ENCODE measurements at regions not wholly inside any gene's neighbourhood (a gene's known extent, or its start where the extent isn't known, plus 50 kb on each side); places are given as distances from the start of the nearest gene placed in this dataset.
"Not testable (repeated sequence)": the region's sequence is repeated elsewhere in the genome, so short reads cannot be mapped to it uniquely, and the experiment has no call there.

GRCh38 chr6:3920321-3920720 is 71.1 kb downstream of the FAM50B start:
- Histone ChIP-seq H3K4me2 (ENCODE audit: control insufficient read depth, extremely low read depth, insufficient read depth, low read depth, low read length) (no peak overlapping the region), H3K9ac (ENCODE audit: control insufficient read depth, extremely low read depth, insufficient read depth, low read length) (no peak overlapping the region), H3K79me2 (ENCODE audit: control insufficient read depth, insufficient read depth, low read length) (no peaks in the 10 kb centered on the region), H3K36me3 (ENCODE audit: control insufficient read depth in 2 of 2, extremely low read depth in 1 of 2, insufficient read depth in 2 of 2, low read length in 2 of 2) (no peaks in the 10 kb centered on the region), H4K20me1 (ENCODE audit: control insufficient read depth, extremely low read depth, insufficient read depth, low read length) (no peaks in the 10 kb centered on the region), H3K9me1 (ENCODE audit: control insufficient read depth, extremely low read depth, insufficient read depth, low read length) (no peaks in the 10 kb centered on the region), H3K9me3 (ENCODE audit: control insufficient read depth, low read depth, low read length) (peaks cover 3% of the 10 kb centered on the region), H2AFZ (ENCODE audit: control insufficient read depth, low read length) (no peak overlapping the region), H3K4me3 (ENCODE audit: control insufficient read depth in 2 of 3, extremely low read depth in 1 of 3, insufficient read depth in 2 of 3, low read depth in 1 of 3, low read length in 3 of 3) (no peak overlapping the region), H3K4me1 (ENCODE audit: control insufficient read depth, extremely low read depth, insufficient read depth, low read length) (no peaks in the 10 kb centered on the region), H3K27me3 (ENCODE audit: control insufficient read depth, extremely low read depth, insufficient read depth, low read length) (no peaks in the 10 kb centered on the region), H3K27ac (ENCODE audit: control insufficient read depth, insufficient read depth, low read length) (no peak overlapping the region)
- no peak for TF ChIP-seq EZH2 (IDR thresholded peaks at IDR 0.05; ENCODE audit: low read length)
- TF ChIP-seq CTCF (optimal IDR thresholded peaks at IDR 0.05 in 1 of 3, IDR thresholded peaks at IDR 0.05 in 1 of 3, conservative IDR thresholded peaks at IDR 0.05 in 1 of 3; ENCODE audit: extremely low read depth in 1 of 3, insufficient read depth in 2 of 3, low read length in 3 of 3) = no peak
- no peak for FAIRE-seq
- DNase-seq (ENCODE audit: low read depth, low spot score) = no peak
- dilution Hi-C loops (cut with MboI; ENCODE audit: extremely low pct_ligation_motif_present, low sequenced_read_pairs) = no loop called here

- TF ChIP-seq EZH2 (IDR thresholded peaks at IDR 0.05; ENCODE audit: low read length) (no peak), CTCF (optimal IDR thresholded peaks at IDR 0.05 in 1 of 3, IDR thresholded peaks at IDR 0.05 in 1 of 3, conservative IDR thresholded peaks at IDR 0.05 in 1 of 3; ENCODE audit: extremely low read depth in 1 of 3, insufficient read depth in 2 of 3, low read length in 3 of 3) (no peak)
- Histone ChIP-seq H3K27me3 (ENCODE audit: control insufficient read depth, extremely low read depth, insufficient read depth, low read length) (no peaks in the 10 kb centered on the region), H3K27ac (ENCODE audit: control insufficient read depth, insufficient read depth, low read length) (no peak overlapping the region), H3K79me2 (ENCODE audit: control insufficient read depth, insufficient read depth, low read length) (no peaks in the 10 kb centered on the region), H3K9me1 (ENCODE audit: control insufficient read depth, extremely low read depth, insufficient read depth, low read length) (no peaks in the 10 kb centered on the region), H3K9me3 (ENCODE audit: control insufficient read depth, low read depth, low read length) (peaks cover 3% of the 10 kb centered on the region), H2AFZ (ENCODE audit: control insufficient read depth, low read length) (no peak overlapping the region), H3K4me2 (ENCODE audit: control insufficient read depth, extremely low read depth, insufficient read depth, low read depth, low read length) (no peak overlapping the region), H3K9ac (ENCODE audit: control insufficient read depth, extremely low read depth, insufficient read depth, low read length) (no peak overlapping the region), H4K20me1 (ENCODE audit: control insufficient read depth, extremely low read depth, insufficient read depth, low read length) (no peaks in the 10 kb centered on the region), H3K4me1 (ENCODE audit: control insufficient read depth, extremely low read depth, insufficient read depth, low read length) (no peaks in the 10 kb centered on the region), H3K36me3 (ENCODE audit: control insufficient read depth in 2 of 2, extremely low read depth in 1 of 2, insufficient read depth in 2 of 2, low read length in 2 of 2) (no peaks in the 10 kb centered on the region), H3K4me3 (ENCODE audit: control insufficient read depth in 2 of 3, extremely low read depth in 1 of 3, insufficient read depth in 2 of 3, low read depth in 1 of 3, low read length in 3 of 3) (no peak overlapping the region)
- dilution Hi-C loops (cut with MboI; ENCODE audit: extremely low pct_ligation_motif_present, low sequenced_read_pairs) = no loop called here
- DNase-seq (ENCODE audit: low read depth, low spot score) = no peak
- no peak for FAIRE-seq
These were observed 72.5 kb downstream of the FAM50B start for GRCh38 chr6:3921663-3922062.

- H3K9me3 ChIP-seq (ENCODE audit: control insufficient read depth, low read depth, low read length); H3K36me3 ChIP-seq (ENCODE audit: control insufficient read depth in 2 of 2, extremely low read depth in 1 of 2, insufficient read depth in 2 of 2, low read length in 2 of 2); H3K79me2 ChIP-seq (ENCODE audit: control insufficient read depth, insufficient read depth, low read length); H4K20me1 ChIP-seq (ENCODE audit: control insufficient read depth, extremely low read depth, insufficient read depth, low read length); DNase-seq (ENCODE audit: low read depth, low spot score); H3K27ac ChIP-seq (ENCODE audit: control insufficient read depth, insufficient read depth, low read length); FAIRE-seq; dilution Hi-C loops (cut with MboI; ENCODE audit: extremely low pct_ligation_motif_present, low sequenced_read_pairs); H3K4me3 ChIP-seq (ENCODE audit: control insufficient read depth in 2 of 3, extremely low read depth in 1 of 3, insufficient read depth in 2 of 3, low read depth in 1 of 3, low read length in 3 of 3); H3K9me1 ChIP-seq (ENCODE audit: control insufficient read depth, extremely low read depth, insufficient read depth, low read length); H2AFZ ChIP-seq (ENCODE audit: control insufficient read depth, low read length); H3K9ac ChIP-seq (ENCODE audit: control insufficient read depth, extremely low read depth, insufficient read depth, low read length); H3K4me1 ChIP-seq (ENCODE audit: control insufficient read depth, extremely low read depth, insufficient read depth, low read length); H3K27me3 ChIP-seq (ENCODE audit: control insufficient read depth, extremely low read depth, insufficient read depth, low read length); H3K4me2 ChIP-seq (ENCODE audit: control insufficient read depth, extremely low read depth, insufficient read depth, low read depth, low read length): not testable (repeated sequence)
These were observed 73.4 kb downstream of the FAM50B start for GRCh38 chr6:3922619-3923018.

- H3K27me3 ChIP-seq (ENCODE audit: control insufficient read depth, extremely low read depth, insufficient read depth, low read length); H3K9me1 ChIP-seq (ENCODE audit: control insufficient read depth, extremely low read depth, insufficient read depth, low read length); H3K9me3 ChIP-seq (ENCODE audit: control insufficient read depth, low read depth, low read length); H3K9ac ChIP-seq (ENCODE audit: control insufficient read depth, extremely low read depth, insufficient read depth, low read length); dilution Hi-C loops (cut with MboI; ENCODE audit: extremely low pct_ligation_motif_present, low sequenced_read_pairs); H3K4me3 ChIP-seq (ENCODE audit: control insufficient read depth in 2 of 3, extremely low read depth in 1 of 3, insufficient read depth in 2 of 3, low read depth in 1 of 3, low read length in 3 of 3); H3K4me2 ChIP-seq (ENCODE audit: control insufficient read depth, extremely low read depth, insufficient read depth, low read depth, low read length); DNase-seq (ENCODE audit: low read depth, low spot score); H4K20me1 ChIP-seq (ENCODE audit: control insufficient read depth, extremely low read depth, insufficient read depth, low read length); H3K27ac ChIP-seq (ENCODE audit: control insufficient read depth, insufficient read depth, low read length); H3K4me1 ChIP-seq (ENCODE audit: control insufficient read depth, extremely low read depth, insufficient read depth, low read length); H3K79me2 ChIP-seq (ENCODE audit: control insufficient read depth, insufficient read depth, low read length); H2AFZ ChIP-seq (ENCODE audit: control insufficient read depth, low read length); H3K36me3 ChIP-seq (ENCODE audit: control insufficient read depth in 2 of 2, extremely low read depth in 1 of 2, insufficient read depth in 2 of 2, low read length in 2 of 2): not testable (repeated sequence)
- peak; percentile 5 for FAIRE-seq
These were observed 76.3 kb downstream of the FAM50B start for GRCh38 chr6:3925223-3926149.
